H1 (cell line): ENCODE measurements at regions not wholly inside any gene's neighbourhood (a gene's known extent, or its start where the extent isn't known, plus 50 kb on each side); places are given as distances from the start of the nearest gene placed in this dataset.

ENCODE experiments used
- EGR1 ChIP-seq: IDR thresholded peaks from 2 replicates; pipeline ENCODE4 v1.6.1; 2011; ENCODE audit warnings: low read depth, low read length, borderline replicate concordance
- SP1 ChIP-seq: IDR thresholded peaks from 2 replicates; pipeline ENCODE4 v1.6.1; 2011; ENCODE audit warnings: low read depth, low read length
- TCF12 ChIP-seq: IDR thresholded peaks from 2 replicates; pipeline ENCODE4 v1.6.1; 2011; ENCODE audit warnings: low read depth, mild to moderate bottlenecking, low read length
- TEAD4 ChIP-seq: IDR thresholded peaks from 2 replicates; pipeline ENCODE4 v1.6.1; 2012; ENCODE audit warnings: low read depth, low read length, inconsistent platforms, mixed read lengths

- TF ChIP-seq SP1 (no peak), TCF12 (no peak), EGR1 (no peak), TEAD4 (no peak)
Measured at GRCh38 chr2:8337321-8337720, 344.5 kb upstream of the ID2 start (continued).
